Endothelial cell (in vitro differentiated cells): ENCODE measurements at regions not wholly inside any gene's neighbourhood (a gene's known extent, or its start where the extent isn't known, plus 50 kb on each side); places are given as distances from the start of the nearest gene placed in this dataset.

Experiments used
- DNase-seq: peaks from one replicate; pipeline ENCODE4 v3.0.0; 2021; ENCODE audit warnings: low spot score
- H3K27ac Mint-ChIP-seq: one replicate; pipeline ENCODE4 v1.8.0; 2021; ENCODE audit warnings: mixed read lengths, inconsistent platforms; ENCODE audit not compliant: unreplicated experiment
- H3K27me3 Mint-ChIP-seq: one replicate; pipeline ENCODE4 v1.8.0; 2021; ENCODE audit warnings: mild to moderate bottlenecking, moderate library complexity, mixed read lengths, inconsistent platforms; ENCODE audit not compliant: unreplicated experiment
- H3K36me3 Mint-ChIP-seq: one replicate; pipeline ENCODE4 v1.8.0; 2021; ENCODE audit warnings: mild to moderate bottlenecking, low read depth, mixed read lengths, inconsistent platforms; ENCODE audit not compliant: unreplicated experiment
- H3K4me1 Mint-ChIP-seq: one replicate; pipeline ENCODE4 v1.8.0; 2021; ENCODE audit warnings: mild to moderate bottlenecking, mixed read lengths, inconsistent platforms; ENCODE audit not compliant: unreplicated experiment
- H3K4me3 Mint-ChIP-seq: one replicate; pipeline ENCODE4 v1.8.0; 2021; ENCODE audit warnings: mild to moderate bottlenecking, mixed read lengths, inconsistent platforms; ENCODE audit not compliant: unreplicated experiment
- H3K9me3 Mint-ChIP-seq: one replicate; pipeline ENCODE4 v1.8.0; 2021; ENCODE audit warnings: mixed read lengths, inconsistent platforms; ENCODE audit not compliant: unreplicated experiment
- CTCF ChIP-seq: fragments of 200-600 bp; sonication (generic); IDR thresholded peaks from one replicate; pipeline ENCODE4 v1.5.0; 2021; ENCODE audit warnings: antibody characterized with exemption; ENCODE audit not compliant: unreplicated experiment

GRCh38 chr10:105725007-105725406, 1083.9 kb downstream of the SORCS3 start:
- H3K4me1 Mint-ChIP-seq = peaks cover 2% of the 10 kb centered on the region
- no peaks in the 10 kb centered on the region for H3K36me3 Mint-ChIP-seq
- no peak for TF ChIP-seq CTCF
- no peaks in the 10 kb centered on the region for H3K27me3 Mint-ChIP-seq
- no peak overlapping the region for H3K27ac Mint-ChIP-seq
- no peak overlapping the region for H3K4me3 Mint-ChIP-seq
- no peaks in the 10 kb centered on the region for H3K9me3 Mint-ChIP-seq
- no peak for DNase-seq

GRCh38 chr10:105718207-105718995, 1077.3 kb downstream of the SORCS3 start:
- no peaks in the 10 kb centered on the region for H3K27me3 Mint-ChIP-seq
- no peaks in the 10 kb centered on the region for H3K4me1 Mint-ChIP-seq
- H3K4me3 Mint-ChIP-seq = no peak overlapping the region
- H3K9me3 Mint-ChIP-seq = no peaks in the 10 kb centered on the region
- no peak for DNase-seq
- no peaks in the 10 kb centered on the region for H3K36me3 Mint-ChIP-seq
- TF ChIP-seq CTCF = no peak
- H3K27ac Mint-ChIP-seq = no peak overlapping the region

- Mint-ChIP-seq H3K4me3 (no peak overlapping the region), H3K27me3 (no peaks in the 10 kb centered on the region), H3K36me3 (no peaks in the 10 kb centered on the region), H3K9me3 (no peaks in the 10 kb centered on the region), H3K4me1 (no peaks in the 10 kb centered on the region), H3K27ac (no peak overlapping the region)
- TF ChIP-seq CTCF = no peak
- DNase-seq = no peak
Observed at GRCh38 chr10:105714728-105715127, 1073.6 kb downstream of the SORCS3 start.

- no peak for DNase-seq
- Mint-ChIP-seq H3K36me3 (no peaks in the 10 kb centered on the region), H3K4me1 (no peaks in the 10 kb centered on the region), H3K27ac (no peak overlapping the region), H3K9me3 (no peaks in the 10 kb centered on the region), H3K27me3 (no peaks in the 10 kb centered on the region), H3K4me3 (no peak overlapping the region)
- no peak for TF ChIP-seq CTCF
Observed at GRCh38 chr10:105707603-105708002, 1066.5 kb downstream of the SORCS3 start.

- Mint-ChIP-seq H3K4me1 (no peaks in the 10 kb centered on the region), H3K27me3 (no peaks in the 10 kb centered on the region), H3K9me3 (no peaks in the 10 kb centered on the region), H3K27ac (no peak overlapping the region), H3K4me3 (no peak overlapping the region), H3K36me3 (no peaks in the 10 kb centered on the region)
- no peak for DNase-seq
- no peak for TF ChIP-seq CTCF
Observed at GRCh38 chr10:105706281-105707026, 1065.4 kb downstream of the SORCS3 start.
